HG03103 (cell line): ENCODE measurements at regions not wholly inside any gene's neighbourhood (a gene's known extent, or its start where the extent isn't known, plus 50 kb on each side); places are given as distances from the start of the nearest gene placed in this dataset.
"Not testable (repeated sequence)": the region's sequence is repeated elsewhere in the genome, so short reads cannot be mapped to it uniquely, and the experiment has no call there.

Experiments used
- ATAC-seq: cut with Tn5 transposase; IDR thresholded peaks from one replicate; pipeline ENCODE4 v1.9.1; 2021; ENCODE audit warnings: low read depth; ENCODE audit not compliant: unreplicated experiment

- ATAC-seq, result no peak
Observed at GRCh38 chr18:1618364-1618763, 713.7 kb downstream of the ADCYAP1 start.

GRCh38 chr18:1619507-1619906 lies 714.8 kb downstream of the ADCYAP1 start:
- ATAC-seq, result no peak

GRCh38 chr18:1624612-1625011 lies 719.9 kb downstream of the ADCYAP1 start:
- ATAC-seq, result no peak

GRCh38 chr18:1627494-1627893 lies 722.8 kb downstream of the ADCYAP1 start:
- ATAC-seq, result no peak

- no peak for ATAC-seq
Observed at GRCh38 chr18:1648712-1649111, 744.0 kb downstream of the ADCYAP1 start.

- no peak for ATAC-seq
Observed at GRCh38 chr18:1652018-1652417, 747.3 kb downstream of the ADCYAP1 start.

- no peak for ATAC-seq
Observed at GRCh38 chr18:1653873-1654272, 749.2 kb downstream of the ADCYAP1 start.

- no peak for ATAC-seq
Observed at GRCh38 chr18:1657876-1658275, 753.2 kb downstream of the ADCYAP1 start.

- no peak for ATAC-seq
Observed at GRCh38 chr18:1658908-1659566, 754.4 kb downstream of the ADCYAP1 start.

GRCh38 chr18:1663879-1664705 lies 759.4 kb downstream of the ADCYAP1 start:
- ATAC-seq, result no peak

- no peak for ATAC-seq
Observed at GRCh38 chr18:1665079-1665478, 760.4 kb downstream of the ADCYAP1 start.

- no peak for ATAC-seq
Observed at GRCh38 chr18:1668279-1668678, 763.6 kb downstream of the ADCYAP1 start.

GRCh38 chr18:1671710-1672109 lies 767.0 kb downstream of the ADCYAP1 start:
- ATAC-seq, result not testable (repeated sequence)

- ATAC-seq, result no peak
Observed at GRCh38 chr18:1676387-1676786, 771.7 kb downstream of the ADCYAP1 start.

- no peak for ATAC-seq
Observed at GRCh38 chr18:1680108-1680507, 775.4 kb downstream of the ADCYAP1 start.

- no peak for ATAC-seq
Observed at GRCh38 chr18:1691863-1692262, 787.2 kb downstream of the ADCYAP1 start.

- ATAC-seq, result no peak
Observed at GRCh38 chr18:1708006-1708405, 803.3 kb downstream of the ADCYAP1 start.

GRCh38 chr18:1710114-1710513 lies 805.4 kb downstream of the ADCYAP1 start:
- ATAC-seq, result no peak

- ATAC-seq, result no peak
Observed at GRCh38 chr18:1732143-1732542, 827.5 kb downstream of the ADCYAP1 start.

- no peak for ATAC-seq
Observed at GRCh38 chr18:1746131-1746530, 825.2 kb downstream of the METTL4 start.

- no peak for ATAC-seq
Observed at GRCh38 chr18:1751249-1751648, 820.1 kb downstream of the METTL4 start.

- no peak for ATAC-seq
Observed at GRCh38 chr18:1760901-1761300, 810.4 kb downstream of the METTL4 start.
